CD14-positive monocyte (primary cell): ENCODE measurements at regions not wholly inside any gene's neighbourhood (a gene's known extent, or its start where the extent isn't known, plus 50 kb on each side); places are given as distances from the start of the nearest gene placed in this dataset.

ENCODE experiments used
- DNase-seq, 3 donors: peaks; one replicate each; pipeline ENCODE4 v3.0.0-alpha.2; 2011 to 2022
- H2AFZ ChIP-seq: 2 replicates; pipeline ENCODE4 v1.6.0; 2012; ENCODE audit warnings: mild to moderate bottlenecking, low read depth, low read length, inconsistent platforms; ENCODE audit not compliant: insufficient read depth, poor library complexity, severe bottlenecking
- H3K27ac ChIP-seq, 2 donors: 1 replicate in 1 of 2; 2 replicates in 1 of 2; pipeline ENCODE4 v1.5.1; 2012 to 2013; ENCODE audit warnings: low read length in 2 of 2, control low read depth in 1 of 2, inconsistent platforms in 1 of 2, low read depth in 1 of 2, mild to moderate bottlenecking in 1 of 2
- H3K27me3 ChIP-seq, 2 donors: one replicate each; pipeline versions ENCODE4 v1.6.0 to v1.6.1; 2011 to 2013; ENCODE audit warnings: low read length in 2 of 2; ENCODE audit not compliant: control insufficient read depth in 2 of 2, insufficient read depth in 2 of 2
- H3K36me3 ChIP-seq, 2 donors: replicated peaks in 1 of 2; 1 replicate in 1 of 2; 2 replicates in 1 of 2; pipeline versions ENCODE4 v1.5.1 to v1.6.1; 2012 to 2013; ENCODE audit warnings: low read length in 2 of 2, control low read depth in 1 of 2, inconsistent platforms in 1 of 2, mild to moderate bottlenecking in 1 of 2; ENCODE audit not compliant: insufficient read depth in 2 of 2, control insufficient read depth in 1 of 2
- H3K4me1 ChIP-seq, 2 donors: 1 replicate in 1 of 2; 2 replicates in 1 of 2; pipeline versions ENCODE4 v1.5.1 to v1.6.1; 2012 to 2013; ENCODE audit warnings: low read length in 2 of 2, control low read depth in 1 of 2, inconsistent platforms in 1 of 2, mild to moderate bottlenecking in 1 of 2, moderate library complexity in 1 of 2; ENCODE audit not compliant: insufficient read depth in 2 of 2, control insufficient read depth in 1 of 2
- H3K4me2 ChIP-seq: replicated peaks from 2 replicates; pipeline ENCODE3; 2012; ENCODE audit warnings: low read length, moderate library complexity, mild to moderate bottlenecking; ENCODE audit not compliant: poor library complexity, severe bottlenecking; ENCODE audit errors: extremely low read depth
- H3K4me3 ChIP-seq, 3 experiments: fragments of 200-600 bp in 1 of 3; sonication (generic) in 1 of 3; replicated peaks in 1 of 3; 1 replicate in 2 of 3; 2 replicates in 1 of 3; pipeline ENCODE4 v1.5.1; 2011 to 2013; ENCODE audit warnings: low read length in 3 of 3, mild to moderate bottlenecking in 3 of 3, control low read depth in 2 of 3, low read depth in 2 of 3, inconsistent platforms in 1 of 3, moderate library complexity in 1 of 3
- H3K79me2 ChIP-seq: 2 replicates; pipeline ENCODE4 v1.6.0; 2012; ENCODE audit warnings: mild to moderate bottlenecking, control low read depth, inconsistent platforms, low read length, moderate library complexity; ENCODE audit not compliant: insufficient read depth
- H3K9ac ChIP-seq: 2 replicates; pipeline ENCODE4 v1.6.0; 2017; ENCODE audit warnings: low read length, mild to moderate bottlenecking; ENCODE audit not compliant: insufficient read depth, poor library complexity, severe bottlenecking
- H3K9me3 ChIP-seq, 2 donors: replicated peaks in 1 of 2; 1 replicate in 1 of 2; 2 replicates in 1 of 2; pipeline versions ENCODE4 v1.5.1 to v1.6.1; 2012 to 2013; ENCODE audit warnings: low read length in 2 of 2, control low read depth in 1 of 2; ENCODE audit not compliant: control insufficient read depth in 1 of 2, insufficient read depth in 1 of 2
- H4K20me1 ChIP-seq: 2 replicates; pipeline ENCODE4 v1.6.0; 2012; ENCODE audit warnings: mild to moderate bottlenecking, low read length, control low read depth, moderate library complexity; ENCODE audit not compliant: insufficient read depth
- H3K27ac Mint-ChIP-seq, 7 donors: one replicate each; pipeline ENCODE4 v1.8.0; 2020; ENCODE audit warnings: mild to moderate bottlenecking in 7 of 7, mixed read lengths in 7 of 7, moderate library complexity in 6 of 7, inconsistent platforms in 2 of 7
- H3K27me3 Mint-ChIP-seq, 3 donors: one replicate each; pipeline ENCODE4 v1.8.0; 2021 to 2022; ENCODE audit warnings: low read depth in 3 of 3, mild to moderate bottlenecking in 3 of 3, mixed read lengths in 3 of 3, moderate library complexity in 3 of 3, inconsistent platforms in 1 of 3
- H3K36me3 Mint-ChIP-seq, 2 donors: one replicate each; pipeline ENCODE4 v1.8.0; 2020; ENCODE audit warnings: mixed read lengths in 2 of 2, inconsistent platforms in 1 of 2, mild to moderate bottlenecking in 1 of 2
- H3K4me1 Mint-ChIP-seq: one replicate; pipeline ENCODE4 v1.8.0; 2020; ENCODE audit warnings: mild to moderate bottlenecking, mixed read lengths
- H3K4me3 Mint-ChIP-seq, 2 donors: one replicate each; pipeline ENCODE4 v1.8.0; 2020; ENCODE audit warnings: mild to moderate bottlenecking in 2 of 2, mixed read lengths in 2 of 2, moderate library complexity in 1 of 2
- H3K9me3 Mint-ChIP-seq, 7 donors: one replicate each; pipeline ENCODE4 v1.8.0; 2020 to 2022; ENCODE audit warnings: mixed read lengths in 7 of 7, mild to moderate bottlenecking in 6 of 7, moderate library complexity in 6 of 7, inconsistent platforms in 2 of 7
- WGBS: methylation state at CpG from one replicate; pipeline ENCODE4 v1.1.5; 2013; ENCODE audit warnings: missing lambda C conversion rate; ENCODE audit not compliant: insufficient coverage; 5-methylcytosine and 5-hydroxymethylcytosine counted together
- intact Hi-C, 2 donors: fragments of 100-400 bp; cut with micrococcal nuclease; formaldehyde crosslinking; loops; one replicate each; pipeline versions ENCODE4 v1.15.0 to v1.15.1; 2023
- TF ChIP-seq, protein P1 (sequence below): fragments of 200-600 bp; IDR thresholded peaks from one replicate; pipeline ENCODE4 v1.8.0; 2022; ENCODE audit warnings: antibody characterized with exemption, mild to moderate bottlenecking

DNA sequence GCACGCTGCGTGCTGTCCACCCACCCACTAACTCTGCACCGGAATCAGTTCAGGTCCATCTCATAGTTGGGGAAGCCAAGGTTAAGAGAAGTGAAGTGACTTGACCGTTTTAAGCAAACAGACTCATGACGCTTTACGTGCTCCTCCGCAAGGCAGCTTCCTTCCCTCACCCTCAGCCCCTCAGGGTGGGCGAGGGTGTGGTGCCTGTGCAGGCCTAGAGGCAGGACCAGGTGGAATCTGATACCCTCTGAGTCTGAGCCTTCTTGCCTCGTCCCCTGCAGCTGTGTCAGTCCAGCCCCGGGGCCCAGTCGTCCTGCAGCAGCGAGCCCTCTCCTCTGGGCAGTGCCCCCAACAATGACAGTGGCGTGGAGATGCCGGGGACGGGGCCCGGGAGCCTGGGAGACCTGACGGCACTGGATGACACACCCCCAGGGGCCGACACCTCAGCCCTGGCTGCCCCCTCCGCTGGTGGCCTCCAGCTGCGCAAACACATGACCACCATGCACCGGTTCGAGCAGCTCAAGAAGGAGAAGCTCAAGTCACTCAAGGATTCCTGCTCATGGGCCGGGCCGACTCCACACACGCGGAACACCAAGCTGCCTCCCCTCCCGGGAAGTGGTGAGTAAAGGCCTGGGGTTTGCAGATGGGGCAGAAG lies 250.5 kb downstream of the GLI2 start:
- Histone ChIP-seq H3K27ac (no peak overlapping the region), H3K4me3 (no peak overlapping the region), H3K9me3 (peaks cover 0 to 15% of the 10 kb centered on the region in 2 donors), H4K20me1 (no peaks in the 10 kb centered on the region), H2AFZ (no peak overlapping the region), H3K4me1 (no peaks in the 10 kb centered on the region), H3K79me2 (no peaks in the 10 kb centered on the region), H3K27me3 (no peaks in the 10 kb centered on the region), H3K9ac (no peak overlapping the region), H3K4me2 (no peak overlapping the region), H3K36me3 (no peaks in the 10 kb centered on the region)
- H3K27me3 Mint-ChIP-seq = peaks cover 0 to 2% (median 0%) of the 10 kb centered on the region in 3 donors
- no peaks in the 10 kb centered on the region for H3K36me3 Mint-ChIP-seq
- no peak for DNase-seq
- no peak overlapping the region for H3K4me3 Mint-ChIP-seq
- H3K4me1 Mint-ChIP-seq = no peaks in the 10 kb centered on the region
- 92% methylated on average over 15 of the region's 27 CpGs for WGBS
- TF ChIP-seq, protein P1, sequence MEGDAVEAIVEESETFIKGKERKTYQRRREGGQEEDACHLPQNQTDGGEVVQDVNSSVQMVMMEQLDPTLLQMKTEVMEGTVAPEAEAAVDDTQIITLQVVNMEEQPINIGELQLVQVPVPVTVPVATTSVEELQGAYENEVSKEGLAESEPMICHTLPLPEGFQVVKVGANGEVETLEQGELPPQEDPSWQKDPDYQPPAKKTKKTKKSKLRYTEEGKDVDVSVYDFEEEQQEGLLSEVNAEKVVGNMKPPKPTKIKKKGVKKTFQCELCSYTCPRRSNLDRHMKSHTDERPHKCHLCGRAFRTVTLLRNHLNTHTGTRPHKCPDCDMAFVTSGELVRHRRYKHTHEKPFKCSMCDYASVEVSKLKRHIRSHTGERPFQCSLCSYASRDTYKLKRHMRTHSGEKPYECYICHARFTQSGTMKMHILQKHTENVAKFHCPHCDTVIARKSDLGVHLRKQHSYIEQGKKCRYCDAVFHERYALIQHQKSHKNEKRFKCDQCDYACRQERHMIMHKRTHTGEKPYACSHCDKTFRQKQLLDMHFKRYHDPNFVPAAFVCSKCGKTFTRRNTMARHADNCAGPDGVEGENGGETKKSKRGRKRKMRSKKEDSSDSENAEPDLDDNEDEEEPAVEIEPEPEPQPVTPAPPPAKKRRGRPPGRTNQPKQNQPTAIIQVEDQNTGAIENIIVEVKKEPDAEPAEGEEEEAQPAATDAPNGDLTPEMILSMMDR = no peak
- intact Hi-C loops = no loop called here
- H3K27ac Mint-ChIP-seq = no peak overlapping the region
- peaks cover 2 to 17% (median 8%) of the 10 kb centered on the region in 7 donors for H3K9me3 Mint-ChIP-seq

DNA sequence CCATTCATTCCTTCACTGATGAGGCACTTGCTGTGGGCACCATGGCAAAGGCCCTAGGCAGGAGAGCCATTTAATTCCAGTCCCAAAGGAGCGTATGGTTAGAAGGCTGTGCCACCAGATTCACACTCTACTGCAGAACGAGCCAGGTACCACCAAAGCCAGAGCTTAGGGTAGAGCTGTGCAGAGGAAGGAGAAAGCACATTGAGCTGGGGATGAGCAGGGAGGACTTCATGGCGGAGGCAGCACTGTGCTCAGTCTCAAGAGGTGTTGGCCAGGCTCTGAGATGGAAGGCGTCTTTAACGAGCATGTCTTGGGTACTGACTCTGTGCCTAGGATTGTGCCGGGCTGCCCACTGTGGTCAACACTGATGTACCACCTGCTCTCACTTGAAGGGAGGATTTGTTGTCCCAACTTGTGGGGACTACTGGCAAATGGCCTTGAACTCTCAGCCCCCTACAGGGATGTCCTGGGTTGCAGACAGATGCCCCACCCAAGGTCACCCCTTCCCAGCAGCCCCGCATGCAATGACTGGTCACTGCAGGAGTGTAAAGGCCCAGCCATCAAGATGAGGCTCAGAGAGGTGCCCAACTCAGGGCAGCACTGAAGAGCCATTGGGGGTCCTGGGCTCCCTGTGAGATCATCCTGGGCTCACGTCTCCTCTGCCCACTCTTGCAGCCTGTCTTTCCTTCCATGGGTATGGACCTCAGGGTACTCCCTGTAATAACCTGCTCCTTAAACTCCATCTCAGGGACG lies 251.4 kb downstream of the GLI2 start:
- intact Hi-C loops = no loop called here
- Histone ChIP-seq H3K36me3 (no peaks in the 10 kb centered on the region), H3K79me2 (no peaks in the 10 kb centered on the region), H3K4me1 (no peaks in the 10 kb centered on the region), H4K20me1 (no peaks in the 10 kb centered on the region), H3K27me3 (no peaks in the 10 kb centered on the region), H3K9ac (no peak overlapping the region), H3K9me3 (peaks cover 0 to 15% of the 10 kb centered on the region in 2 donors), H2AFZ (no peak overlapping the region), H3K4me2 (no peak overlapping the region), H3K4me3 (no peak overlapping the region), H3K27ac (no peak overlapping the region)
- Mint-ChIP-seq H3K27ac (no peak overlapping the region), H3K4me3 (no peak overlapping the region), H3K9me3 (peaks cover 2 to 21% (median 8%) of the 10 kb centered on the region in 7 donors), H3K4me1 (no peaks in the 10 kb centered on the region), H3K27me3 (peaks cover 0 to 3% (median 0%) of the 10 kb centered on the region in 3 donors), H3K36me3 (no peaks in the 10 kb centered on the region)
- no peak for DNase-seq
- WGBS = 89% methylated on average over 7 of the region's 9 CpGs
- TF ChIP-seq, protein P1 = no peak
